Type B pancreatic cell (in vitro differentiated cells): ENCODE measurements at regions not wholly inside any gene's neighbourhood (a gene's known extent, or its start where the extent isn't known, plus 50 kb on each side); places are given as distances from the start of the nearest gene placed in this dataset.

Experiments
- DNase-seq: peaks from one replicate; pipeline ENCODE4 v3.0.0; 2021; ENCODE audit warnings: mixed read lengths; ENCODE audit not compliant: unreplicated experiment; ENCODE audit errors: extremely low spot score
- H3K27ac Mint-ChIP-seq: 2 replicates; pipeline ENCODE4 v1.8.0; 2021; ENCODE audit warnings: mild to moderate bottlenecking, mixed read lengths
- H3K27me3 Mint-ChIP-seq: 2 replicates; pipeline ENCODE4 v1.8.0; 2021; ENCODE audit warnings: mixed read lengths
- H3K36me3 Mint-ChIP-seq: 2 replicates; pipeline ENCODE4 v1.8.0; 2021; ENCODE audit warnings: mixed read lengths
- H3K4me1 Mint-ChIP-seq: one replicate; pipeline ENCODE4 v1.8.0; 2021; ENCODE audit warnings: mixed read lengths; ENCODE audit not compliant: unreplicated experiment
- H3K4me3 Mint-ChIP-seq: 2 replicates; pipeline ENCODE4 v1.8.0; 2021; ENCODE audit warnings: mild to moderate bottlenecking, mixed read lengths
- H3K9me3 Mint-ChIP-seq: 2 replicates; pipeline ENCODE4 v1.8.0; 2021; ENCODE audit warnings: mixed read lengths
- TF ChIP-seq, protein P1 (sequence below): fragments of 200-600 bp; sonication (generic); conservative IDR thresholded peaks from 2 replicates; pipeline ENCODE4 v1.5.0; 2021; ENCODE audit warnings: antibody characterized with exemption, mild to moderate bottlenecking

DNA sequence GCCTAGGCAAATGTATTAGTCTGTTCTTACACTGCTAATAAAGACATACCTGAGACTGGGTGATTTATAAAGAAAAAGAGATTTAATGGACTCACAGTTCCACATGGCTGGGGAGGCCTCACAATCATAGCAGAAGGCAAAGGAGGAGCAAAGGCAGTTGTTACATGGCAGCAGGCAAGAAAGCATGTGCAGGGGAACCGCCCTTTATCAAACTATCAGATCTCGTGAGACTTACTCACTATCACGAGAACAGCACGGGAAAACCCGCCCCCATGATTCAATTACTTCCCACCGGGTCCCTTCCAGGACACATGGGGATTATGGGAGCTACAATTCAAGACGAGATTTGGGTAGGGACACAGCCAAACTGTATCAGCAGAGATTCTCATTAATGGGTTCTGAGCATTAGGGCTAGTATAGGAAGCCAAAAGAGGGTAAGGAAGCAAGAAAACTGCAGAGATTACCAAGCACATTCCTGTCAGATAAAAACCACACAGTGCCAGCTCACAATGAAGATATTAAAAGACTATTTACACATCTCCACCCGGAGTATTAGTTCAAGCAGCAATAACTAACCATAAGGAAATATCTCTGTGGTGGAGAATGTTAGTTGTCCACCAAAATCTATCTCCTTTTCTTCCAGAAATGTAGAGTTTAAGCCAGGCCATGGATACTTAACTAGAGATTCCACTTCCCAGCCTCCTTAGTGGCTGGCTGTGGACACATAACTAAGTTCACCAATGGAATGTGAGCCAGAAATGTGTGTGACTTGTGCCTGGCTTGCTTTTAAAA, 61.2 kb upstream of the HOPX start:
- Mint-ChIP-seq H3K9me3 (no peaks in the 10 kb centered on the region), H3K27ac (no peak overlapping the region), H3K4me1 (no peaks in the 10 kb centered on the region), H3K27me3 (no peaks in the 10 kb centered on the region), H3K4me3 (no peak overlapping the region), H3K36me3 (no peaks in the 10 kb centered on the region)
- no peak for DNase-seq
- TF ChIP-seq, protein P1, sequence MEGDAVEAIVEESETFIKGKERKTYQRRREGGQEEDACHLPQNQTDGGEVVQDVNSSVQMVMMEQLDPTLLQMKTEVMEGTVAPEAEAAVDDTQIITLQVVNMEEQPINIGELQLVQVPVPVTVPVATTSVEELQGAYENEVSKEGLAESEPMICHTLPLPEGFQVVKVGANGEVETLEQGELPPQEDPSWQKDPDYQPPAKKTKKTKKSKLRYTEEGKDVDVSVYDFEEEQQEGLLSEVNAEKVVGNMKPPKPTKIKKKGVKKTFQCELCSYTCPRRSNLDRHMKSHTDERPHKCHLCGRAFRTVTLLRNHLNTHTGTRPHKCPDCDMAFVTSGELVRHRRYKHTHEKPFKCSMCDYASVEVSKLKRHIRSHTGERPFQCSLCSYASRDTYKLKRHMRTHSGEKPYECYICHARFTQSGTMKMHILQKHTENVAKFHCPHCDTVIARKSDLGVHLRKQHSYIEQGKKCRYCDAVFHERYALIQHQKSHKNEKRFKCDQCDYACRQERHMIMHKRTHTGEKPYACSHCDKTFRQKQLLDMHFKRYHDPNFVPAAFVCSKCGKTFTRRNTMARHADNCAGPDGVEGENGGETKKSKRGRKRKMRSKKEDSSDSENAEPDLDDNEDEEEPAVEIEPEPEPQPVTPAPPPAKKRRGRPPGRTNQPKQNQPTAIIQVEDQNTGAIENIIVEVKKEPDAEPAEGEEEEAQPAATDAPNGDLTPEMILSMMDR = no peak

DNA sequence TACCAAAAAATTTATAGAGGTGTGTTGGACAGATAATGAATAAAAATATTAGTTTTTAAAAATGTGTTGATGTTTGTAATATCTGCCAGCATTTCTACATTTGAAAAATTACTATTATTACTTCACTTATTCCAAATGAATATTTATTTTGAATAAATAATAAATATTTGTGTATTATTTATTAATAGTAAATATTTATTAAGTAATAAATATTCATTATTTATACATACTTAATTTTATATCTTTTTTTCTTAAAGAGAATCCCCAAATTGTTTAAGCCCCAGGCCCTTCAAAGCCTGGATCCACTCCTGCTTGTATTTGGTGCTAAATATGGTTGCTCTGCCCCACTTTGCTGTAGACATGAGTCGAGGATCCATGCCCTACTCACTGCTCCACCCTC, 60.5 kb upstream of the HOPX start:
- H3K27ac Mint-ChIP-seq = no peak overlapping the region
- TF ChIP-seq, protein P1 = no peak
- H3K9me3 Mint-ChIP-seq = no peaks in the 10 kb centered on the region
- H3K4me1 Mint-ChIP-seq = no peaks in the 10 kb centered on the region
- H3K27me3 Mint-ChIP-seq = no peaks in the 10 kb centered on the region
- H3K36me3 Mint-ChIP-seq = no peaks in the 10 kb centered on the region
- no peak overlapping the region for H3K4me3 Mint-ChIP-seq
- DNase-seq = no peak

DNA sequence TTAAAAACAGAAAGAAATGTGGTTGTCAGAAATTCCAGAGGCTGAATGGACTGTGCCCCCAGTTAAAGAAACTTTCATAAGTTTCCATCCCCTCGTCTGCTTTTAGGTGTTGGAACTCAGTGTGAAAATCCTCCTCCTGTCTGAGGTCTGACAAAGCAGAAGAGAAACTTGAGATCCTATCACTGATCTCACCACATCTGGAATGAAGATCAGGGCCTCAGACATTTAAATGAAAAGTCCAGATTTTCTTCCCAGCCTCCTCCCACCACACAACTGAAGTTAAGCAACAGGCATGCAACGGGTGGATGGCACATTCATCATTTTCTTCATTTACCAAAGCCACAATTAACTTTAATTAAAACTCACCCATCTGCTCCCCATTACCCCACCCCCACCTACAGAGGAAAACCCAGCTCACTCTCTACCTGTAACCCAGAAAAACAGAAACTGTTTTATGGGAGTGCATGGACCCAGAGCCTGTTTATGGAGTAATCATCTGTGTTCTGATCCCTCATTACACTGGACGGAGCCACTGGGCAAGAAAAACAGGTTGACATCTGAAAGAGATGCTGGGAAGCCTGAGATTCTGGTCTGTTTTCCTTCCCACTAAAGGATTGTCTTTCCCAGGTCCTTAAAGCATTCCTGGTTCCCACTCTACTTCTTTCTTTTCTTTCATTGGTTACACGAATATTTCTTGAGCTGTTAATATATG, 58.1 kb upstream of the HOPX start:
- H3K36me3 Mint-ChIP-seq = no peaks in the 10 kb centered on the region

DNA sequence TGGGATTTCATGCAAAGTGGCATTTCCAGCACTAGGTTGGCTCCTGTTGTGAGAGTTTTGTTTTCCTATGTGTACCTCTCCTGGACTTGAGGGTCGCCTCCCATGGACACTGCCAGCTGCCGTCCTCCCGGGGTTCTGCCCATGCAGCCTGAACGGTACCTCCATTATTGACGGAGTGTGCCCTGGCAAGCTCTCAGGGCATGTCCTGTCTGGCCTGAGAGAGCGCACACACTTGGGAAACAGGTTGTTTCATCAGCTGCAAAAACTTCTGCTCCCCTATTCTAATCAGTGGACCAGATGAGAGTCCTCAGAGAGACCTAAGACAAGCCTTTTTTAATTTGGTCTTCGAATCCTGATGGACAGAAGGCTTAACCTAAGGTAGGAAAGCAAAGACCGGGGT, 56.6 kb upstream of the HOPX start:
- TF ChIP-seq, protein P1 = no peak
- Mint-ChIP-seq H3K27me3 (no peaks in the 10 kb centered on the region), H3K4me1 (no peaks in the 10 kb centered on the region), H3K36me3 (no peaks in the 10 kb centered on the region), H3K9me3 (peaks cover 7% of the 10 kb centered on the region), H3K4me3 (no peak overlapping the region), H3K27ac (no peak overlapping the region)
- no peak for DNase-seq

More for the DNA sequence above, 58.1 kb upstream of the HOPX start:
- H3K27ac Mint-ChIP-seq = no peak overlapping the region
- no peaks in the 10 kb centered on the region for H3K4me1 Mint-ChIP-seq
- no peaks in the 10 kb centered on the region for H3K27me3 Mint-ChIP-seq
- H3K9me3 Mint-ChIP-seq = no peaks in the 10 kb centered on the region
- no peak overlapping the region for H3K4me3 Mint-ChIP-seq
- TF ChIP-seq, protein P1 = no peak
- DNase-seq = no peak

DNA sequence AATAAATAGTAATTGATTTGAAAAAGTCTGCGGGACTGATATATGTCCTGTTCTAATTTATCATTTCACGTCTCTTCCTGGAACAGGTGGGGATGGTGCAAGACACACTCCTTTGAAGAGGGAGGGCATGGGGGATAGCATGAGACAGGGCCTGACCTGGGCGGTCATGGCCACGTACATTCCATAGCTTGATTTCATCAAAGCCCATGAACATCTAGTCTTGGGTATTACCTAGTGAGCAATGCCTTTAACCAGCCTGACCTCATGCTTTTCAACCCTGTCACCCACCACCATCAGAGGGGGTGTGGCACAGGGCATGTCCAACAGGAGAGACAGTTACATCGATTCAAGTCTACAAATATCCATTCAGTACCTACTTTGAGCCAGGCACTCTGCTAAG, 52.3 kb upstream of the HOPX start:
- Mint-ChIP-seq H3K36me3 (no peaks in the 10 kb centered on the region), H3K27me3 (no peaks in the 10 kb centered on the region), H3K4me1 (no peaks in the 10 kb centered on the region), H3K27ac (peak overlapping the region; percentile 64), H3K4me3 (no peak overlapping the region), H3K9me3 (peaks cover 7% of the 10 kb centered on the region)
- TF ChIP-seq, protein P1 = no peak
- no peak for DNase-seq
